ENCODE measurements at regions not wholly inside any gene's neighbourhood (a gene's known extent, or its start where the extent isn't known, plus 50 kb on each side); places are given as distances from the start of the nearest gene placed in this dataset.

GRCh38 chr12:127386723-127387122 is 880.2 kb upstream of the TMEM132C start:
- H3K4me1 ChIP-seq (ENCODE audit: insufficient read depth, low read length, severe bottlenecking), result no peaks in the 10 kb centered on the region
- no peaks in the 10 kb centered on the region for H3K9me2 ChIP-seq (ENCODE audit: low read depth, low read length)
- H3F3A ChIP-seq (ENCODE audit: insufficient read depth, low read length), result no peaks in the 10 kb centered on the region
- no peak overlapping the region for H3K9ac ChIP-seq (ENCODE audit: low read length)
- no peaks in the 10 kb centered on the region for H3K36me3 ChIP-seq (ENCODE audit: insufficient read depth, low read length)
- no peak overlapping the region for H2AFZ ChIP-seq (ENCODE audit: low read length)
- H3K9me3 ChIP-seq (ENCODE audit: low read length), result no peaks in the 10 kb centered on the region
- H3K27ac ChIP-seq (ENCODE audit: low read depth, low read length, poor library complexity, severe bottlenecking), result no peak overlapping the region
- TF ChIP-seq EZH2 (IDR thresholded peaks at IDR 0.05; ENCODE audit: borderline replicate concordance, low read length), result no peak
- TF ChIP-seq, protein P1, sequence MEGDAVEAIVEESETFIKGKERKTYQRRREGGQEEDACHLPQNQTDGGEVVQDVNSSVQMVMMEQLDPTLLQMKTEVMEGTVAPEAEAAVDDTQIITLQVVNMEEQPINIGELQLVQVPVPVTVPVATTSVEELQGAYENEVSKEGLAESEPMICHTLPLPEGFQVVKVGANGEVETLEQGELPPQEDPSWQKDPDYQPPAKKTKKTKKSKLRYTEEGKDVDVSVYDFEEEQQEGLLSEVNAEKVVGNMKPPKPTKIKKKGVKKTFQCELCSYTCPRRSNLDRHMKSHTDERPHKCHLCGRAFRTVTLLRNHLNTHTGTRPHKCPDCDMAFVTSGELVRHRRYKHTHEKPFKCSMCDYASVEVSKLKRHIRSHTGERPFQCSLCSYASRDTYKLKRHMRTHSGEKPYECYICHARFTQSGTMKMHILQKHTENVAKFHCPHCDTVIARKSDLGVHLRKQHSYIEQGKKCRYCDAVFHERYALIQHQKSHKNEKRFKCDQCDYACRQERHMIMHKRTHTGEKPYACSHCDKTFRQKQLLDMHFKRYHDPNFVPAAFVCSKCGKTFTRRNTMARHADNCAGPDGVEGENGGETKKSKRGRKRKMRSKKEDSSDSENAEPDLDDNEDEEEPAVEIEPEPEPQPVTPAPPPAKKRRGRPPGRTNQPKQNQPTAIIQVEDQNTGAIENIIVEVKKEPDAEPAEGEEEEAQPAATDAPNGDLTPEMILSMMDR (IDR thresholded peaks at IDR 0.05; ENCODE audit: low read length), result no peak
- no peaks in the 10 kb centered on the region for H4K20me1 ChIP-seq (ENCODE audit: insufficient read depth, low read length)
- no peaks in the 10 kb centered on the region; the same call in 1 of the 2 replicates for H3K27me3 ChIP-seq (ENCODE audit: insufficient read depth, low read length)
- H3K4me3 ChIP-seq (ENCODE audit: low read depth, low read length, poor library complexity, severe bottlenecking), result no peak overlapping the region
- no peak overlapping the region for H3K4me2 ChIP-seq (ENCODE audit: low read length)
- no peaks in the 10 kb centered on the region for H3K79me2 ChIP-seq (ENCODE audit: insufficient read depth, low read length)

GRCh38 chr12:127388985-127389384 is 878.0 kb upstream of the TMEM132C start:
- H3K9ac ChIP-seq (ENCODE audit: low read length), result no peak overlapping the region
- no peak overlapping the region for H3K27ac ChIP-seq (ENCODE audit: low read depth, low read length, poor library complexity, severe bottlenecking)
- H3K4me3 ChIP-seq (ENCODE audit: low read depth, low read length, poor library complexity, severe bottlenecking), result no peak overlapping the region
- no peak overlapping the region for H2AFZ ChIP-seq (ENCODE audit: low read length)
- TF ChIP-seq EZH2 (IDR thresholded peaks at IDR 0.05; ENCODE audit: borderline replicate concordance, low read length), result no peak
- TF ChIP-seq, protein P1 (IDR thresholded peaks at IDR 0.05; ENCODE audit: low read length), result no peak
- no peaks in the 10 kb centered on the region for H3K9me3 ChIP-seq (ENCODE audit: low read length)
- H3K79me2 ChIP-seq (ENCODE audit: insufficient read depth, low read length), result no peaks in the 10 kb centered on the region
- no peaks in the 10 kb centered on the region for H4K20me1 ChIP-seq (ENCODE audit: insufficient read depth, low read length)
- no peaks in the 10 kb centered on the region for H3F3A ChIP-seq (ENCODE audit: insufficient read depth, low read length)
- H3K27me3 ChIP-seq (ENCODE audit: insufficient read depth, low read length), result no peaks in the 10 kb centered on the region; the same call in 1 of the 2 replicates
- H3K4me1 ChIP-seq (ENCODE audit: insufficient read depth, low read length, severe bottlenecking), result no peaks in the 10 kb centered on the region
- H3K36me3 ChIP-seq (ENCODE audit: insufficient read depth, low read length), result no peaks in the 10 kb centered on the region
- H3K9me2 ChIP-seq (ENCODE audit: low read depth, low read length), result no peaks in the 10 kb centered on the region
- no peak overlapping the region for H3K4me2 ChIP-seq (ENCODE audit: low read length)

GRCh38 chr12:127389923-127390322 is 877.0 kb upstream of the TMEM132C start:
- Histone ChIP-seq H3K4me1 (ENCODE audit: insufficient read depth, low read length, severe bottlenecking) (no peaks in the 10 kb centered on the region), H3K9ac (ENCODE audit: low read length) (no peak overlapping the region), H2AFZ (ENCODE audit: low read length) (no peak overlapping the region), H3K9me3 (ENCODE audit: low read length) (no peaks in the 10 kb centered on the region), H3K27ac (ENCODE audit: low read depth, low read length, poor library complexity, severe bottlenecking) (no peak overlapping the region), H4K20me1 (ENCODE audit: insufficient read depth, low read length) (no peaks in the 10 kb centered on the region), H3K36me3 (ENCODE audit: insufficient read depth, low read length) (no peaks in the 10 kb centered on the region), H3K27me3 (ENCODE audit: insufficient read depth, low read length) (no peaks in the 10 kb centered on the region; the same call in 1 of the 2 replicates), H3K4me3 (ENCODE audit: low read depth, low read length, poor library complexity, severe bottlenecking) (no peak overlapping the region), H3K9me2 (ENCODE audit: low read depth, low read length) (no peaks in the 10 kb centered on the region), H3K4me2 (ENCODE audit: low read length) (no peak overlapping the region), H3K79me2 (ENCODE audit: insufficient read depth, low read length) (no peaks in the 10 kb centered on the region), H3F3A (ENCODE audit: insufficient read depth, low read length) (no peaks in the 10 kb centered on the region)
- TF ChIP-seq, protein P1 (IDR thresholded peaks at IDR 0.05; ENCODE audit: low read length), result no peak
- no peak for TF ChIP-seq EZH2 (IDR thresholded peaks at IDR 0.05; ENCODE audit: borderline replicate concordance, low read length)
